Subcutaneous abdominal adipose tissue (tissue), 5 donors: ENCODE measurements at regions not wholly inside any gene's neighbourhood (a gene's known extent, or its start where the extent isn't known, plus 50 kb on each side); places are given as distances from the start of the nearest gene placed in this dataset.
"Not testable (repeated sequence)": the region's sequence is repeated elsewhere in the genome, so short reads cannot be mapped to it uniquely, and the experiment has no call there.

Experiments used
- H3K27ac ChIP-seq: one replicate; pipeline ENCODE4 v1.7.0; 2013; ENCODE audit warnings: low read depth, mild to moderate bottlenecking, inconsistent platforms, low read length, moderate library complexity
- H3K27me3 ChIP-seq, 5 donors: one replicate each; pipeline ENCODE4 v1.7.0; 2013; ENCODE audit warnings: low read length in 5 of 5, inconsistent platforms in 1 of 5; ENCODE audit not compliant: control insufficient read depth in 5 of 5, insufficient read depth in 4 of 5
- H3K36me3 ChIP-seq, 5 donors: one replicate each; pipeline ENCODE4 v1.7.0; 2013; ENCODE audit warnings: low read length in 5 of 5; ENCODE audit not compliant: control insufficient read depth in 5 of 5, insufficient read depth in 5 of 5
- H3K4me1 ChIP-seq, 5 donors: one replicate each; pipeline ENCODE4 v1.7.0; 2013; ENCODE audit warnings: low read length in 5 of 5, mild to moderate bottlenecking in 3 of 5, moderate library complexity in 1 of 5; ENCODE audit not compliant: control insufficient read depth in 5 of 5, insufficient read depth in 5 of 5
- H3K4me3 ChIP-seq, 5 donors: one replicate each; pipeline ENCODE4 v1.7.0; 2013; ENCODE audit warnings: low read length in 5 of 5, low read depth in 1 of 5
- H3K9ac ChIP-seq, 5 donors: one replicate each; pipeline ENCODE4 v1.7.0; 2013; ENCODE audit warnings: low read length in 5 of 5, mild to moderate bottlenecking in 4 of 5, moderate library complexity in 3 of 5
- H3K9me3 ChIP-seq, 5 donors: one replicate each; pipeline ENCODE4 v1.7.0; 2013; ENCODE audit warnings: low read length in 5 of 5; ENCODE audit not compliant: control insufficient read depth in 5 of 5
- donor health status: healthy.
- donor health status: healthy.
- donor health status: healthy.
- donor health status: healthy.
- donor health status: healthy.

GRCh38 chr9:89689321-89689720, 84.5 kb downstream of the GADD45G start:
- H3K9me3 ChIP-seq, H3K9ac ChIP-seq, H3K27me3 ChIP-seq, H3K36me3 ChIP-seq, H3K4me3 ChIP-seq, H3K27ac ChIP-seq: not testable (repeated sequence)
- peaks cover 0 to 12% (median 6%) of the 10 kb centered on the region in 5 donors for H3K4me1 ChIP-seq

- Histone ChIP-seq H3K4me1 (peaks cover 0 to 1% (median 0%) of the 10 kb centered on the region in 5 donors), H3K9me3 (no peaks in the 10 kb centered on the region), H3K36me3 (no peaks in the 10 kb centered on the region), H3K9ac (no peak overlapping the region), H3K4me3 (no peak overlapping the region), H3K27me3 (no peaks in the 10 kb centered on the region), H3K27ac (no peak overlapping the region)
Observed at GRCh38 chr9:89690334-89690912, 85.6 kb downstream of the GADD45G start.

GRCh38 chr9:89695441-89695891, 90.7 kb downstream of the GADD45G start:
- no peak overlapping the region for H3K4me3 ChIP-seq
- H3K9me3 ChIP-seq = no peaks in the 10 kb centered on the region
- H3K27ac ChIP-seq = no peak overlapping the region
- H3K9ac ChIP-seq = no peak overlapping the region
- H3K36me3 ChIP-seq = no peaks in the 10 kb centered on the region
- H3K4me1 ChIP-seq = no peaks in the 10 kb centered on the region
- no peaks in the 10 kb centered on the region for H3K27me3 ChIP-seq

- not testable (repeated sequence) for H3K27me3 ChIP-seq, H3K27ac ChIP-seq, H3K9me3 ChIP-seq, H3K4me1 ChIP-seq, H3K4me3 ChIP-seq, H3K36me3 ChIP-seq, H3K9ac ChIP-seq
Observed at GRCh38 chr9:89695979-89696378, 91.2 kb downstream of the GADD45G start.

GRCh38 chr9:89696780-89697179, 92.0 kb downstream of the GADD45G start:
- Histone ChIP-seq H3K4me1 (peaks cover 0 to 7% (median 0%) of the 10 kb centered on the region in 5 donors), H3K27me3 (peaks cover 0 to 3% (median 0%) of the 10 kb centered on the region in 5 donors), H3K36me3 (no peaks in the 10 kb centered on the region), H3K4me3 (no peak overlapping the region), H3K9me3 (no peaks in the 10 kb centered on the region), H3K9ac (no peak overlapping the region), H3K27ac (no peak overlapping the region)

- Histone ChIP-seq H3K36me3 (no peaks in the 10 kb centered on the region), H3K27me3 (peaks cover 0 to 6% (median 0%) of the 10 kb centered on the region in 5 donors), H3K9ac (no peak overlapping the region), H3K9me3 (no peaks in the 10 kb centered on the region), H3K27ac (no peak overlapping the region), H3K4me1 (peaks cover 0 to 7% (median 0%) of the 10 kb centered on the region in 5 donors), H3K4me3 (no peak overlapping the region)
Observed at GRCh38 chr9:89697553-89697952, 92.7 kb downstream of the GADD45G start.

GRCh38 chr9:89698411-89699005, 93.7 kb downstream of the GADD45G start:
- Histone ChIP-seq H3K4me3 (no peak overlapping the region), H3K4me1 (peaks cover 0 to 7% (median 0%) of the 10 kb centered on the region in 5 donors), H3K9me3 (no peaks in the 10 kb centered on the region), H3K36me3 (no peaks in the 10 kb centered on the region), H3K27ac (no peak overlapping the region), H3K27me3 (peaks cover 0 to 6% (median 0%) of the 10 kb centered on the region in 5 donors), H3K9ac (no peak overlapping the region)

GRCh38 chr9:89699646-89700045, 94.8 kb downstream of the GADD45G start:
- Histone ChIP-seq H3K4me1 (peaks cover 0 to 7% (median 0%) of the 10 kb centered on the region in 5 donors), H3K4me3 (no peak overlapping the region), H3K9ac (no peak overlapping the region), H3K9me3 (no peaks in the 10 kb centered on the region), H3K36me3 (no peaks in the 10 kb centered on the region), H3K27me3 (peaks cover 0 to 6% (median 0%) of the 10 kb centered on the region in 5 donors), H3K27ac (no peak overlapping the region)

- peak overlapping the region in 1 of 5 donors; percentile 6 for H3K4me3 ChIP-seq
- no peaks in the 10 kb centered on the region for H3K36me3 ChIP-seq
- H3K27ac ChIP-seq = no peak overlapping the region
- no peak overlapping the region for H3K9ac ChIP-seq
- peaks cover 0 to 7% (median 0%) of the 10 kb centered on the region in 5 donors for H3K4me1 ChIP-seq
- H3K9me3 ChIP-seq = no peaks in the 10 kb centered on the region
- H3K27me3 ChIP-seq = peaks cover 0 to 6% (median 0%) of the 10 kb centered on the region in 5 donors
Observed at GRCh38 chr9:89701221-89701798, 96.5 kb downstream of the GADD45G start.

- Histone ChIP-seq H3K36me3 (no peaks in the 10 kb centered on the region), H3K9ac (no peak overlapping the region), H3K4me1 (peaks cover 0 to 11% (median 2%) of the 10 kb centered on the region in 5 donors), H3K27ac (no peak overlapping the region), H3K9me3 (no peaks in the 10 kb centered on the region), H3K4me3 (no peak overlapping the region), H3K27me3 (peaks cover 0 to 6% (median 0%) of the 10 kb centered on the region in 5 donors)
Observed at GRCh38 chr9:89702401-89702800, 97.6 kb downstream of the GADD45G start.
